Ishikawa (cell line): ENCODE measurements at regions not wholly inside any gene's neighbourhood (a gene's known extent, or its start where the extent isn't known, plus 50 kb on each side); places are given as distances from the start of the nearest gene placed in this dataset.

Experiments used
- EGR1 ChIP-seq: IDR thresholded peaks from 2 replicates; pipeline ENCODE4 v1.6.1; 2012
- EP300 ChIP-seq: IDR thresholded peaks from 2 replicates; pipeline ENCODE4 v1.6.1; 2012; ENCODE audit warnings: borderline replicate concordance
- FOXM1 ChIP-seq: IDR thresholded peaks from 2 replicates; pipeline ENCODE4 v1.6.1; 2012; ENCODE audit warnings: low read depth, borderline replicate concordance
- NFIC ChIP-seq: IDR thresholded peaks from 2 replicates; pipeline ENCODE4 v1.6.1; 2012
- RAD21 ChIP-seq: IDR thresholded peaks from 2 replicates; pipeline ENCODE4 v1.6.1; 2012; ENCODE audit warnings: low read depth
- TAF1 ChIP-seq: IDR thresholded peaks from 2 replicates; pipeline ENCODE4 v1.6.1; 2012; ENCODE audit warnings: low read depth, mild to moderate bottlenecking
- TEAD4 ChIP-seq: IDR thresholded peaks from 2 replicates; pipeline ENCODE4 v1.6.1; 2012
- ZBTB7A ChIP-seq: IDR thresholded peaks from 2 replicates; pipeline ENCODE4 v1.6.1; 2012; ENCODE audit warnings: low read depth
- TF ChIP-seq, protein P1 (sequence below): IDR thresholded peaks from 2 replicates; pipeline ENCODE4 v1.6.1; 2012; ENCODE audit warnings: low read depth, mild to moderate bottlenecking

DNA sequence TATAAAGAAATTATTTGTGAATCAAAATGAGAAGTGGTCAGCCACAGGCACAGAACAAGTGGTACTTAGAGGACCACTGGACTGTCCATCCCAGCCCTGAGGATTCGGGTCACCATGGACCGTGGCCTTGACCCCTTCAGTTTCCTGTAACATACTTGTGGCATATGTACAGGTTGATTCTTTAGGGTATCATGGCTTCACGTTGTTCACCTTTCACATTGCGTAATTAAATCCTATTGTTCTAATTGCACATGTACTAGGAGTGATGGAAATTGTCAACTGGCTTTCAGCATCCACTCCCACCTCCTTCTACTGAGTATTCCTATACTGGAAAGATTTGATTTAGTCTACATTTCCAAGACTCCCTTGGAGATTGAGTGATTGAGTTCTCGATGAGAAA is 148.3 kb upstream of the GJB5 start:
- TF ChIP-seq FOXM1, result no peak
- TF ChIP-seq, protein P1, sequence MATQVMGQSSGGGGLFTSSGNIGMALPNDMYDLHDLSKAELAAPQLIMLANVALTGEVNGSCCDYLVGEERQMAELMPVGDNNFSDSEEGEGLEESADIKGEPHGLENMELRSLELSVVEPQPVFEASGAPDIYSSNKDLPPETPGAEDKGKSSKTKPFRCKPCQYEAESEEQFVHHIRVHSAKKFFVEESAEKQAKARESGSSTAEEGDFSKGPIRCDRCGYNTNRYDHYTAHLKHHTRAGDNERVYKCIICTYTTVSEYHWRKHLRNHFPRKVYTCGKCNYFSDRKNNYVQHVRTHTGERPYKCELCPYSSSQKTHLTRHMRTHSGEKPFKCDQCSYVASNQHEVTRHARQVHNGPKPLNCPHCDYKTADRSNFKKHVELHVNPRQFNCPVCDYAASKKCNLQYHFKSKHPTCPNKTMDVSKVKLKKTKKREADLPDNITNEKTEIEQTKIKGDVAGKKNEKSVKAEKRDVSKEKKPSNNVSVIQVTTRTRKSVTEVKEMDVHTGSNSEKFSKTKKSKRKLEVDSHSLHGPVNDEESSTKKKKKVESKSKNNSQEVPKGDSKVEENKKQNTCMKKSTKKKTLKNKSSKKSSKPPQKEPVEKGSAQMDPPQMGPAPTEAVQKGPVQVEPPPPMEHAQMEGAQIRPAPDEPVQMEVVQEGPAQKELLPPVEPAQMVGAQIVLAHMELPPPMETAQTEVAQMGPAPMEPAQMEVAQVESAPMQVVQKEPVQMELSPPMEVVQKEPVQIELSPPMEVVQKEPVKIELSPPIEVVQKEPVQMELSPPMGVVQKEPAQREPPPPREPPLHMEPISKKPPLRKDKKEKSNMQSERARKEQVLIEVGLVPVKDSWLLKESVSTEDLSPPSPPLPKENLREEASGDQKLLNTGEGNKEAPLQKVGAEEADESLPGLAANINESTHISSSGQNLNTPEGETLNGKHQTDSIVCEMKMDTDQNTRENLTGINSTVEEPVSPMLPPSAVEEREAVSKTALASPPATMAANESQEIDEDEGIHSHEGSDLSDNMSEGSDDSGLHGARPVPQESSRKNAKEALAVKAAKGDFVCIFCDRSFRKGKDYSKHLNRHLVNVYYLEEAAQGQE, result no peak
- TF ChIP-seq NFIC, result no peak
- no peak for TF ChIP-seq TAF1
- TF ChIP-seq EP300, result no peak
- TF ChIP-seq RAD21, result no peak
- TF ChIP-seq TEAD4, result no peak
- no peak for TF ChIP-seq EGR1
- no peak for TF ChIP-seq ZBTB7A
